Brain microvascular endothelial cell (primary cell): ENCODE measurements at regions not wholly inside any gene's neighbourhood (a gene's known extent, or its start where the extent isn't known, plus 50 kb on each side); places are given as distances from the start of the nearest gene placed in this dataset.
A peak's percentile ranks its signal among the peaks of the same experiment; 100 is the strongest.

Source experiments
- DNase-seq: peaks from one replicate; pipeline ENCODE4 v3.0.0-alpha.2; 2020
- H3K27ac ChIP-seq: fragments of 250-450 bp; sonication (Bioruptor Pico); 2 replicates; pipeline ENCODE4 v1.5.1; 2020; ENCODE audit warnings: mild to moderate bottlenecking, moderate library complexity
- H3K27me3 ChIP-seq: fragments of 250-450 bp; sonication (Bioruptor Pico); replicated peaks from 2 replicates; pipeline ENCODE4 v1.5.1; 2020; ENCODE audit warnings: mild to moderate bottlenecking
- H3K36me3 ChIP-seq: fragments of 250-450 bp; sonication (Bioruptor Pico); replicated peaks from 2 replicates; pipeline ENCODE4 v1.5.1; 2020; ENCODE audit warnings: mild to moderate bottlenecking
- H3K4me3 ChIP-seq: 2 replicates; pipeline ENCODE4 v1.5.1; 2011; ENCODE audit warnings: low read depth, mild to moderate bottlenecking, control low read depth, low read length, moderate library complexity
- CTCF ChIP-seq: IDR thresholded peaks from 2 replicates; pipeline ENCODE4 v1.5.1; 2011; ENCODE audit warnings: low read depth, mild to moderate bottlenecking, moderate library complexity, low read length, control low read depth, inconsistent platforms; ENCODE audit errors: missing control alignments
- in situ Hi-C: cut with HindIII; loops from 2 replicates; pipeline ENCODE4 v1.10.0; 2017; ENCODE audit warnings: low sequenced_read_pairs, low pct_ligation_motif_present

- Histone ChIP-seq H3K36me3 (no peaks in the 10 kb centered on the region), H3K27me3 (no peaks in the 10 kb centered on the region), H3K4me3 (no peak overlapping the region), H3K27ac (no peak overlapping the region)
- in situ Hi-C loops, result no loop called here
- peak; percentile 2 for DNase-seq
- no peak for TF ChIP-seq CTCF
These were observed 49.9 kb upstream of the TMEM26 start for GRCh38 chr10:61503051-61503450.
